CD14-positive monocyte (primary cell): ENCODE measurements at regions not wholly inside any gene's neighbourhood (a gene's known extent, or its start where the extent isn't known, plus 50 kb on each side); places are given as distances from the start of the nearest gene placed in this dataset.

Experiments
- DNase-seq, 3 donors: peaks; one replicate each; pipeline ENCODE4 v3.0.0-alpha.2; 2011 to 2022
- H2AFZ ChIP-seq: 2 replicates; pipeline ENCODE4 v1.6.0; 2012; ENCODE audit warnings: mild to moderate bottlenecking, low read depth, low read length, inconsistent platforms; ENCODE audit not compliant: insufficient read depth, poor library complexity, severe bottlenecking
- H3K27ac ChIP-seq, 2 donors: 1 replicate in 1 of 2; 2 replicates in 1 of 2; pipeline ENCODE4 v1.5.1; 2012 to 2013; ENCODE audit warnings: low read length in 2 of 2, control low read depth in 1 of 2, inconsistent platforms in 1 of 2, low read depth in 1 of 2, mild to moderate bottlenecking in 1 of 2
- H3K27me3 ChIP-seq, 2 donors: one replicate each; pipeline versions ENCODE4 v1.6.0 to v1.6.1; 2011 to 2013; ENCODE audit warnings: low read length in 2 of 2; ENCODE audit not compliant: control insufficient read depth in 2 of 2, insufficient read depth in 2 of 2
- H3K36me3 ChIP-seq, 2 donors: replicated peaks in 1 of 2; 1 replicate in 1 of 2; 2 replicates in 1 of 2; pipeline versions ENCODE4 v1.5.1 to v1.6.1; 2012 to 2013; ENCODE audit warnings: low read length in 2 of 2, control low read depth in 1 of 2, inconsistent platforms in 1 of 2, mild to moderate bottlenecking in 1 of 2; ENCODE audit not compliant: insufficient read depth in 2 of 2, control insufficient read depth in 1 of 2
- H3K4me1 ChIP-seq, 2 donors: 1 replicate in 1 of 2; 2 replicates in 1 of 2; pipeline versions ENCODE4 v1.5.1 to v1.6.1; 2012 to 2013; ENCODE audit warnings: low read length in 2 of 2, control low read depth in 1 of 2, inconsistent platforms in 1 of 2, mild to moderate bottlenecking in 1 of 2, moderate library complexity in 1 of 2; ENCODE audit not compliant: insufficient read depth in 2 of 2, control insufficient read depth in 1 of 2
- H3K4me2 ChIP-seq: replicated peaks from 2 replicates; pipeline ENCODE3; 2012; ENCODE audit warnings: low read length, moderate library complexity, mild to moderate bottlenecking; ENCODE audit not compliant: poor library complexity, severe bottlenecking; ENCODE audit errors: extremely low read depth
- H3K4me3 ChIP-seq, 3 experiments: fragments of 200-600 bp in 1 of 3; sonication (generic) in 1 of 3; replicated peaks in 1 of 3; 1 replicate in 2 of 3; 2 replicates in 1 of 3; pipeline ENCODE4 v1.5.1; 2011 to 2013; ENCODE audit warnings: low read length in 3 of 3, mild to moderate bottlenecking in 3 of 3, control low read depth in 2 of 3, low read depth in 2 of 3, inconsistent platforms in 1 of 3, moderate library complexity in 1 of 3
- H3K79me2 ChIP-seq: 2 replicates; pipeline ENCODE4 v1.6.0; 2012; ENCODE audit warnings: mild to moderate bottlenecking, control low read depth, inconsistent platforms, low read length, moderate library complexity; ENCODE audit not compliant: insufficient read depth
- H3K9ac ChIP-seq: 2 replicates; pipeline ENCODE4 v1.6.0; 2017; ENCODE audit warnings: low read length, mild to moderate bottlenecking; ENCODE audit not compliant: insufficient read depth, poor library complexity, severe bottlenecking
- H3K9me3 ChIP-seq, 2 donors: replicated peaks in 1 of 2; 1 replicate in 1 of 2; 2 replicates in 1 of 2; pipeline versions ENCODE4 v1.5.1 to v1.6.1; 2012 to 2013; ENCODE audit warnings: low read length in 2 of 2, control low read depth in 1 of 2; ENCODE audit not compliant: control insufficient read depth in 1 of 2, insufficient read depth in 1 of 2
- H4K20me1 ChIP-seq: 2 replicates; pipeline ENCODE4 v1.6.0; 2012; ENCODE audit warnings: mild to moderate bottlenecking, low read length, control low read depth, moderate library complexity; ENCODE audit not compliant: insufficient read depth
- H3K27ac Mint-ChIP-seq, 7 donors: one replicate each; pipeline ENCODE4 v1.8.0; 2020; ENCODE audit warnings: mild to moderate bottlenecking in 7 of 7, mixed read lengths in 7 of 7, moderate library complexity in 6 of 7, inconsistent platforms in 2 of 7
- H3K27me3 Mint-ChIP-seq, 3 donors: one replicate each; pipeline ENCODE4 v1.8.0; 2021 to 2022; ENCODE audit warnings: low read depth in 3 of 3, mild to moderate bottlenecking in 3 of 3, mixed read lengths in 3 of 3, moderate library complexity in 3 of 3, inconsistent platforms in 1 of 3
- H3K36me3 Mint-ChIP-seq, 2 donors: one replicate each; pipeline ENCODE4 v1.8.0; 2020; ENCODE audit warnings: mixed read lengths in 2 of 2, inconsistent platforms in 1 of 2, mild to moderate bottlenecking in 1 of 2
- H3K4me1 Mint-ChIP-seq: one replicate; pipeline ENCODE4 v1.8.0; 2020; ENCODE audit warnings: mild to moderate bottlenecking, mixed read lengths
- H3K4me3 Mint-ChIP-seq, 2 donors: one replicate each; pipeline ENCODE4 v1.8.0; 2020; ENCODE audit warnings: mild to moderate bottlenecking in 2 of 2, mixed read lengths in 2 of 2, moderate library complexity in 1 of 2
- H3K9me3 Mint-ChIP-seq, 7 donors: one replicate each; pipeline ENCODE4 v1.8.0; 2020 to 2022; ENCODE audit warnings: mixed read lengths in 7 of 7, mild to moderate bottlenecking in 6 of 7, moderate library complexity in 6 of 7, inconsistent platforms in 2 of 7
- WGBS: methylation state at CpG from one replicate; pipeline ENCODE4 v1.1.5; 2013; ENCODE audit warnings: missing lambda C conversion rate; ENCODE audit not compliant: insufficient coverage; 5-methylcytosine and 5-hydroxymethylcytosine counted together
- intact Hi-C, 2 donors: fragments of 100-400 bp; cut with micrococcal nuclease; formaldehyde crosslinking; loops; one replicate each; pipeline versions ENCODE4 v1.15.0 to v1.15.1; 2023
- TF ChIP-seq, protein P1 (sequence below): fragments of 200-600 bp; IDR thresholded peaks from one replicate; pipeline ENCODE4 v1.8.0; 2022; ENCODE audit warnings: antibody characterized with exemption, mild to moderate bottlenecking

DNA sequence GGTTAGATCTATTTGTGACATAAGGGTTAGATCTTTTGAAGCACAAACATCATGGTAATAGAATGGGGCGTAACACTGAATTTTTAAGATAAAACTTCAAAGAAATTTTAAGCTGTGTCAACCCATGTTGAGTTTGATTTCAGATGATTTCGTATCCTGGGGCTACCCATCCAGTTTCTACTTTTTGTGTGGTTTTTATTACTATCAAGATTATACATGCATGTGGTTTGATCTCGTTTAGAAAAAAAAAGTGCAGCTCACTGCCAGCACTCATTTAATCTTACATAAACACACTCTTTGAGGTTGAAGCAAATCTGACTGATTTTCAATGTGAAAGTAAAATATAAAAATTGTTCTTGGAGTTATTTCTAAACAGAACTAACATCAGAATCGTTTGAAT lies 140.8 kb upstream of the GRB10 start:
- WGBS = 60% methylated on average over 1 of the region's 4 CpGs
- Mint-ChIP-seq H3K4me3 (no peak overlapping the region), H3K27ac (no peak overlapping the region), H3K27me3 (no peaks in the 10 kb centered on the region), H3K4me1 (no peaks in the 10 kb centered on the region), H3K36me3 (no peaks in the 10 kb centered on the region), H3K9me3 (peaks cover 0 to 3% (median 0%) of the 10 kb centered on the region in 7 donors)
- H4K20me1 ChIP-seq = no peaks in the 10 kb centered on the region
- TF ChIP-seq, protein P1, sequence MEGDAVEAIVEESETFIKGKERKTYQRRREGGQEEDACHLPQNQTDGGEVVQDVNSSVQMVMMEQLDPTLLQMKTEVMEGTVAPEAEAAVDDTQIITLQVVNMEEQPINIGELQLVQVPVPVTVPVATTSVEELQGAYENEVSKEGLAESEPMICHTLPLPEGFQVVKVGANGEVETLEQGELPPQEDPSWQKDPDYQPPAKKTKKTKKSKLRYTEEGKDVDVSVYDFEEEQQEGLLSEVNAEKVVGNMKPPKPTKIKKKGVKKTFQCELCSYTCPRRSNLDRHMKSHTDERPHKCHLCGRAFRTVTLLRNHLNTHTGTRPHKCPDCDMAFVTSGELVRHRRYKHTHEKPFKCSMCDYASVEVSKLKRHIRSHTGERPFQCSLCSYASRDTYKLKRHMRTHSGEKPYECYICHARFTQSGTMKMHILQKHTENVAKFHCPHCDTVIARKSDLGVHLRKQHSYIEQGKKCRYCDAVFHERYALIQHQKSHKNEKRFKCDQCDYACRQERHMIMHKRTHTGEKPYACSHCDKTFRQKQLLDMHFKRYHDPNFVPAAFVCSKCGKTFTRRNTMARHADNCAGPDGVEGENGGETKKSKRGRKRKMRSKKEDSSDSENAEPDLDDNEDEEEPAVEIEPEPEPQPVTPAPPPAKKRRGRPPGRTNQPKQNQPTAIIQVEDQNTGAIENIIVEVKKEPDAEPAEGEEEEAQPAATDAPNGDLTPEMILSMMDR = no peak
- no peaks in the 10 kb centered on the region for H3K4me1 ChIP-seq
- H3K9ac ChIP-seq = no peak overlapping the region
- no peak overlapping the region for H2AFZ ChIP-seq
- no peak overlapping the region for H3K4me3 ChIP-seq
- H3K79me2 ChIP-seq = no peaks in the 10 kb centered on the region
- H3K27me3 ChIP-seq = no peaks in the 10 kb centered on the region
- no peaks in the 10 kb centered on the region for H3K9me3 ChIP-seq
- H3K27ac ChIP-seq = no peak overlapping the region
- H3K36me3 ChIP-seq = no peaks in the 10 kb centered on the region
- intact Hi-C loops = no loop called here
- H3K4me2 ChIP-seq = no peak overlapping the region
- DNase-seq = no peak

DNA sequence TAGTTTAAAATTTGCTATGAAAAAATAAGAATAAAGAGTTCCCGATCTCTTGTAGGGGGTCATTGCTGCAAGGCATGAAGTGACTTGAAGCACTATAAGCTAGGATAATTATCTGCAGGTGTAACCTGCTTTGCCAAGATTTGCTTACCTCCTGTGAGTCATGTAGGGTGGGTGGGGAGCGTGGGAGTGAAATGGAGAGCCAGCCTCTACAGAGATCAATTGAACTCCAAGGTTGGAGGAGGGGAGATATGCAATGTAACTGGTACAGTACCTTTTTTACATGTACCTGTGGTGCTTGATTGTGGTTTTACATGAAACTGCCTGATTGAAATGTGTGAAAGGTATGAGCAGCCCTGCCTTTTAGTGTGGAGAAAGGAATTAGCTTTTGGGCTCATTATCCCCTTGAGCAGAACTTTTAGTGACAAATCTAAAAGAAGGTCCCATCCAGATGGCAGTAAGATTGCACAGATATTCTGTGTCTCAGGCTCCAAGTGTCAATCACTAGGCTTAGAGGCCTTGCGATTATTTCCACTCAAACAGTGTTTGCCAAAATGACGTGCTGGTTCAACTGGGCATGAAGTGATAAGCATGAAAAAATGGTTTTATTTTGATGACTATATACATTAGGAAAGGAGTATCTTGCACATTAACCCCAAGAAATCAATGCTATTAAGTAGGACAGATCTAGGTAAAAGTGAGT lies 138.6 kb upstream of the GRB10 start:
- Mint-ChIP-seq H3K36me3 (no peaks in the 10 kb centered on the region), H3K27ac (no peak overlapping the region), H3K4me3 (no peak overlapping the region), H3K9me3 (peaks cover 0 to 8% (median 1%) of the 10 kb centered on the region in 7 donors), H3K27me3 (peaks cover 0 to 2% (median 1%) of the 10 kb centered on the region in 3 donors), H3K4me1 (no peaks in the 10 kb centered on the region)
- no peaks in the 10 kb centered on the region for H4K20me1 ChIP-seq
- H3K4me1 ChIP-seq = no peaks in the 10 kb centered on the region
- H3K79me2 ChIP-seq = no peaks in the 10 kb centered on the region
- no peak overlapping the region for H3K27ac ChIP-seq
- intact Hi-C loops = no loop called here
- H3K36me3 ChIP-seq = no peaks in the 10 kb centered on the region
- TF ChIP-seq, protein P1 = no peak
- H3K27me3 ChIP-seq = no peaks in the 10 kb centered on the region
- H3K4me2 ChIP-seq = no peak overlapping the region
- H3K9me3 ChIP-seq = no peaks in the 10 kb centered on the region
- DNase-seq = no peak
- no CpG with 5 or more reads among the region's 4 CpGs for WGBS
- H2AFZ ChIP-seq = no peak overlapping the region
- no peak overlapping the region for H3K4me3 ChIP-seq
- no peak overlapping the region for H3K9ac ChIP-seq
